ENCODE measurements at regions not wholly inside any gene's neighbourhood (a gene's known extent, or its start where the extent isn't known, plus 50 kb on each side); places are given as distances from the start of the nearest gene placed in this dataset.

GRCh38 chr4:108237693-108238092 is 69.0 kb upstream of the LEF1 start:
- TF ChIP-seq YY1 (IDR thresholded peaks at IDR 0.05; ENCODE audit: insufficient read depth, insufficient replicate concordance, low read depth, low read length): no peak
- TF ChIP-seq POLR2AphosphoS5 (IDR thresholded peaks at IDR 0.05; ENCODE audit: low read depth, low read length): no peak
- no peak for TF ChIP-seq SUZ12 (IDR thresholded peaks at IDR 0.05; ENCODE audit: low read depth, low read length)
- TF ChIP-seq POLR2A (IDR thresholded peaks at IDR 0.05; ENCODE audit: insufficient read depth in 1 of 2, low read depth in 2 of 2, low read length in 2 of 2): no peak
- TF ChIP-seq ZBTB42 (CRISPR knock-in tag; IDR thresholded peaks at IDR 0.05): no peak
- TF ChIP-seq, protein P1, sequence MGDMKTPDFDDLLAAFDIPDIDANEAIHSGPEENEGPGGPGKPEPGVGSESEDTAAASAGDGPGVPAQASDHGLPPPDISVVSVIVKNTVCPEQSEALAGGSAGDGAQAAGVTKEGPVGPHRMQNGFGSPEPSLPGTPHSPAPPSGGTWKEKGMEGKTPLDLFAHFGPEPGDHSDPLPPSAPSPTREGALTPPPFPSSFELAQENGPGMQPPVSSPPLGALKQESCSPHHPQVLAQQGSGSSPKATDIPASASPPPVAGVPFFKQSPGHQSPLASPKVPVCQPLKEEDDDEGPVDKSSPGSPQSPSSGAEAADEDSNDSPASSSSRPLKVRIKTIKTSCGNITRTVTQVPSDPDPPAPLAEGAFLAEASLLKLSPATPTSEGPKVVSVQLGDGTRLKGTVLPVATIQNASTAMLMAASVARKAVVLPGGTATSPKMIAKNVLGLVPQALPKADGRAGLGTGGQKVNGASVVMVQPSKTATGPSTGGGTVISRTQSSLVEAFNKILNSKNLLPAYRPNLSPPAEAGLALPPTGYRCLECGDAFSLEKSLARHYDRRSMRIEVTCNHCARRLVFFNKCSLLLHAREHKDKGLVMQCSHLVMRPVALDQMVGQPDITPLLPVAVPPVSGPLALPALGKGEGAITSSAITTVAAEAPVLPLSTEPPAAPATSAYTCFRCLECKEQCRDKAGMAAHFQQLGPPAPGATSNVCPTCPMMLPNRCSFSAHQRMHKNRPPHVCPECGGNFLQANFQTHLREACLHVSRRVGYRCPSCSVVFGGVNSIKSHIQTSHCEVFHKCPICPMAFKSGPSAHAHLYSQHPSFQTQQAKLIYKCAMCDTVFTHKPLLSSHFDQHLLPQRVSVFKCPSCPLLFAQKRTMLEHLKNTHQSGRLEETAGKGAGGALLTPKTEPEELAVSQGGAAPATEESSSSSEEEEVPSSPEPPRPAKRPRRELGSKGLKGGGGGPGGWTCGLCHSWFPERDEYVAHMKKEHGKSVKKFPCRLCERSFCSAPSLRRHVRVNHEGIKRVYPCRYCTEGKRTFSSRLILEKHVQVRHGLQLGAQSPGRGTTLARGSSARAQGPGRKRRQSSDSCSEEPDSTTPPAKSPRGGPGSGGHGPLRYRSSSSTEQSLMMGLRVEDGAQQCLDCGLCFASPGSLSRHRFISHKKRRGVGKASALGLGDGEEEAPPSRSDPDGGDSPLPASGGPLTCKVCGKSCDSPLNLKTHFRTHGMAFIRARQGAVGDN (CRISPR knock-in tag; IDR thresholded peaks at IDR 0.05): no peak
- TF ChIP-seq, protein P2, sequence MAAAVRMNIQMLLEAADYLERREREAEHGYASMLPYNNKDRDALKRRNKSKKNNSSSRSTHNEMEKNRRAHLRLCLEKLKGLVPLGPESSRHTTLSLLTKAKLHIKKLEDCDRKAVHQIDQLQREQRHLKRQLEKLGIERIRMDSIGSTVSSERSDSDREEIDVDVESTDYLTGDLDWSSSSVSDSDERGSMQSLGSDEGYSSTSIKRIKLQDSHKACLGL (CRISPR knock-in tag; IDR thresholded peaks at IDR 0.05): no peak
- TF ChIP-seq EP300 (IDR thresholded peaks at IDR 0.05; ENCODE audit: low read depth in 2 of 2, low read length in 2 of 2): no peak
- no peak for TF ChIP-seq EP300 (CRISPR knock-in tag; IDR thresholded peaks at IDR 0.05; ENCODE audit: borderline replicate concordance)
- TF ChIP-seq ZNF354B (CRISPR knock-in tag; IDR thresholded peaks at IDR 0.05): no peak
- TF ChIP-seq ARNT (IDR thresholded peaks at IDR 0.05): no peak
- TF ChIP-seq, protein P3, sequence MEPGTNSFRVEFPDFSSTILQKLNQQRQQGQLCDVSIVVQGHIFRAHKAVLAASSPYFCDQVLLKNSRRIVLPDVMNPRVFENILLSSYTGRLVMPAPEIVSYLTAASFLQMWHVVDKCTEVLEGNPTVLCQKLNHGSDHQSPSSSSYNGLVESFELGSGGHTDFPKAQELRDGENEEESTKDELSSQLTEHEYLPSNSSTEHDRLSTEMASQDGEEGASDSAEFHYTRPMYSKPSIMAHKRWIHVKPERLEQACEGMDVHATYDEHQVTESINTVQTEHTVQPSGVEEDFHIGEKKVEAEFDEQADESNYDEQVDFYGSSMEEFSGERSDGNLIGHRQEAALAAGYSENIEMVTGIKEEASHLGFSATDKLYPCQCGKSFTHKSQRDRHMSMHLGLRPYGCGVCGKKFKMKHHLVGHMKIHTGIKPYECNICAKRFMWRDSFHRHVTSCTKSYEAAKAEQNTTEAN (CRISPR knock-in tag; conservative IDR thresholded peaks at IDR 0.05): no peak
- TF ChIP-seq, protein P4, sequence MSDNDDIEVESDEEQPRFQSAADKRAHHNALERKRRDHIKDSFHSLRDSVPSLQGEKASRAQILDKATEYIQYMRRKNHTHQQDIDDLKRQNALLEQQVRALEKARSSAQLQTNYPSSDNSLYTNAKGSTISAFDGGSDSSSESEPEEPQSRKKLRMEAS (IDR thresholded peaks at IDR 0.05): no peak
- no peak for TF ChIP-seq JUN (CRISPR knock-in tag; IDR thresholded peaks at IDR 0.05)
